HL-60 (cell line): ENCODE measurements at regions not wholly inside any gene's neighbourhood (a gene's known extent, or its start where the extent isn't known, plus 50 kb on each side); places are given as distances from the start of the nearest gene placed in this dataset.

ENCODE experiments used
- CTCF ChIP-seq: IDR thresholded peaks from one replicate; pipeline ENCODE4 v1.5.1; 2011; ENCODE audit warnings: low read length, control low read depth, inconsistent platforms; ENCODE audit not compliant: insufficient read depth
- POLR2AphosphoS5 ChIP-seq: IDR thresholded peaks from 2 replicates; pipeline ENCODE4 v1.6.1; 2012; ENCODE audit warnings: low read depth

DNA sequence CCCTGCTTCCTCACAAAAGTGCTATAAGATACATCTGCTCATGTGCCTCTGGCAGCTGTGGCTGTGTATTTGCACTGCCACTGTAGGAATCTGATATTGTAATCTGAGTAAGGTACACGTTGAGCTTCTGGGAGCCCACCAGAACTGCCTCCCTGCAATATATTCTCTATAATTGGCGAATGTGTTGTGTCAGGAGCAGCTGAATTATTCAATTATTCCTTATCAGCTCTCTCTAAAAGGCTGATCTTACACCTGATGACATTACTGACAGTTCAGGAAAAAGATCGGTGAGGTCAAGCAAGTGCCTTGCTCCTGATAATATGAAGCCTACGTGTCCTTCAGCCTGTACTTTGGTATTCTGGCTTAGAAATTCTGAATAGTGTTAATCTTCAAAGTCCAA lies 1015.0 kb downstream of the CDH9 start:
- no peak for TF ChIP-seq CTCF
- no peak for TF ChIP-seq POLR2AphosphoS5
